SK-N-SH (cell line): ENCODE measurements at regions not wholly inside any gene's neighbourhood (a gene's known extent, or its start where the extent isn't known, plus 50 kb on each side); places are given as distances from the start of the nearest gene placed in this dataset.

Source experiments
- ELF1 ChIP-seq: IDR thresholded peaks from 2 replicates; pipeline ENCODE4 v1.4.0; 2012
- EP300 ChIP-seq, 2 experiments: IDR thresholded peaks; 2 replicates each; pipeline versions ENCODE4 v1.4.0 to v1.6.1; 2012; ENCODE audit warnings: borderline replicate concordance in 1 of 2, low read depth in 1 of 2, low read length in 1 of 2
- GABPA ChIP-seq: IDR thresholded peaks from 2 replicates; pipeline ENCODE4 v1.4.0; 2012; ENCODE audit warnings: low read depth, mild to moderate bottlenecking
- POLR2AphosphoS5 ChIP-seq: IDR thresholded peaks from 2 replicates; pipeline ENCODE4 v1.6.1; 2012; ENCODE audit warnings: low read depth, low read length
- RCOR1 ChIP-seq: fragments of 150-350 bp; IDR thresholded peaks from 2 replicates; pipeline ENCODE4 v1.6.1; 2017; ENCODE audit warnings: antibody characterized with exemption, low read length
- SIN3A ChIP-seq: IDR thresholded peaks from 2 replicates; pipeline ENCODE4 v1.6.1; 2012; ENCODE audit warnings: low read depth, mild to moderate bottlenecking, low read length, moderate library complexity, borderline replicate concordance
- TAF1 ChIP-seq: IDR thresholded peaks from 2 replicates; pipeline ENCODE4 v1.6.1; 2012; ENCODE audit warnings: low read depth, mild to moderate bottlenecking, low read length, moderate library complexity, borderline replicate concordance
- TF ChIP-seq, protein P1 (sequence below): fragments of 200-600 bp; sonication (generic); IDR thresholded peaks from 2 replicates; pipeline ENCODE4 v1.6.1; 2017; ENCODE audit warnings: antibody characterized with exemption, mild to moderate bottlenecking, moderate library complexity
- TF ChIP-seq, protein P2 (sequence below): IDR thresholded peaks from 2 replicates; pipeline ENCODE4 v1.4.0; 2012; ENCODE audit warnings: low read depth, borderline replicate concordance

DNA sequence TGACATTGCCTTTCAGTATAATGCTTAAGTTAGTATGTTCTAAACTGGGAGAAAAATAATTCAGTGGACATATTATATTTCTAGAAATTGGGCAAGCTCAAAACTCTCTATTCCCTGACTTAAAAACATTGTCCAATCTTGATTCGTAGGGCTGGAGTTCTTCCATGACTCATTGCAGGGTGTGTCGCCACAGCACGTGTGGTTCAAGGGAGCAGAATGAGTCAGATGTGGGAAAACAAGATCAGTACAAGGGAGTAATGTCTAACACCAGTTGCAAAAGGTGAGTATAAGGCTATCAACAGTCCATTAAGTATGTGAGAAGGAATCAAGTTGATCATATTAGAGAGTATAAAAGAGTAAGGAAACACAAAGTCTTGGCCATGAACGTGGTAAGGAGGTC, 887.0 kb downstream of the TMTC2 start:
- TF ChIP-seq, protein P1, sequence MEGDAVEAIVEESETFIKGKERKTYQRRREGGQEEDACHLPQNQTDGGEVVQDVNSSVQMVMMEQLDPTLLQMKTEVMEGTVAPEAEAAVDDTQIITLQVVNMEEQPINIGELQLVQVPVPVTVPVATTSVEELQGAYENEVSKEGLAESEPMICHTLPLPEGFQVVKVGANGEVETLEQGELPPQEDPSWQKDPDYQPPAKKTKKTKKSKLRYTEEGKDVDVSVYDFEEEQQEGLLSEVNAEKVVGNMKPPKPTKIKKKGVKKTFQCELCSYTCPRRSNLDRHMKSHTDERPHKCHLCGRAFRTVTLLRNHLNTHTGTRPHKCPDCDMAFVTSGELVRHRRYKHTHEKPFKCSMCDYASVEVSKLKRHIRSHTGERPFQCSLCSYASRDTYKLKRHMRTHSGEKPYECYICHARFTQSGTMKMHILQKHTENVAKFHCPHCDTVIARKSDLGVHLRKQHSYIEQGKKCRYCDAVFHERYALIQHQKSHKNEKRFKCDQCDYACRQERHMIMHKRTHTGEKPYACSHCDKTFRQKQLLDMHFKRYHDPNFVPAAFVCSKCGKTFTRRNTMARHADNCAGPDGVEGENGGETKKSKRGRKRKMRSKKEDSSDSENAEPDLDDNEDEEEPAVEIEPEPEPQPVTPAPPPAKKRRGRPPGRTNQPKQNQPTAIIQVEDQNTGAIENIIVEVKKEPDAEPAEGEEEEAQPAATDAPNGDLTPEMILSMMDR: no peak
- TF ChIP-seq, protein P2, sequence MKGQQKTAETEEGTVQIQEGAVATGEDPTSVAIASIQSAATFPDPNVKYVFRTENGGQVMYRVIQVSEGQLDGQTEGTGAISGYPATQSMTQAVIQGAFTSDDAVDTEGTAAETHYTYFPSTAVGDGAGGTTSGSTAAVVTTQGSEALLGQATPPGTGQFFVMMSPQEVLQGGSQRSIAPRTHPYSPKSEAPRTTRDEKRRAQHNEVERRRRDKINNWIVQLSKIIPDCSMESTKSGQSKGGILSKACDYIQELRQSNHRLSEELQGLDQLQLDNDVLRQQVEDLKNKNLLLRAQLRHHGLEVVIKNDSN: 0 out of 2 replicates have a peak, but pooled peaks have one; percentile 15
- no peak for TF ChIP-seq EP300 (IDR thresholded peaks at IDR 0.05; ENCODE audit: borderline replicate concordance in 1 of 2, low read depth in 1 of 2, low read length in 1 of 2)
- TF ChIP-seq GABPA: no peak
- TF ChIP-seq SIN3A: no peak
- TF ChIP-seq ELF1: no peak
- no peak for TF ChIP-seq RCOR1
- TF ChIP-seq POLR2AphosphoS5: no peak
- no peak for TF ChIP-seq TAF1
